ENCODE measurements at regions not wholly inside any gene's neighbourhood (a gene's known extent, or its start where the extent isn't known, plus 50 kb on each side); places are given as distances from the start of the nearest gene placed in this dataset.
"Not testable (repeated sequence)": the region's sequence is repeated elsewhere in the genome, so short reads cannot be mapped to it uniquely, and the experiment has no call there.

- not testable (repeated sequence) for H2AFZ ChIP-seq (ENCODE audit: low read length); H4K20me1 ChIP-seq (ENCODE audit: control insufficient read depth, extremely low read depth, insufficient read depth, low read length); DNase-seq (ENCODE audit: low read depth in 2 of 2); H3K9ac ChIP-seq (ENCODE audit: insufficient read depth, low read length); H3K9me3 ChIP-seq (ENCODE audit: control insufficient read depth, insufficient read depth, low read depth, low read length); H3K27me3 ChIP-seq (ENCODE audit: control insufficient read depth, insufficient read depth, low read length); H3K27ac ChIP-seq (ENCODE audit: insufficient read depth, low read length); H3K79me2 ChIP-seq (ENCODE audit: control insufficient read depth, insufficient read depth, low read length); H3K36me3 ChIP-seq (ENCODE audit: control insufficient read depth, insufficient read depth, low read length); H3K4me2 ChIP-seq (ENCODE audit: extremely low read depth, insufficient read depth, low read length); H3K4me3 ChIP-seq (replicated peaks in 1 of 4; ENCODE audit: control extremely low read depth in 1 of 4, insufficient read depth in 1 of 4, low read depth in 3 of 4, low read length in 4 of 4); H3K4me1 ChIP-seq (ENCODE audit: control insufficient read depth, extremely low read depth, insufficient read depth, low read length)
Measured at GRCh38 chr2:111345439-111345838, 224.7 kb downstream of the BCL2L11 start.

- H3K4me1 ChIP-seq (ENCODE audit: control insufficient read depth, extremely low read depth, insufficient read depth, low read length); H3K79me2 ChIP-seq (ENCODE audit: control insufficient read depth, insufficient read depth, low read length); H3K36me3 ChIP-seq (ENCODE audit: control insufficient read depth, insufficient read depth, low read length); H3K9ac ChIP-seq (ENCODE audit: insufficient read depth, low read length); H3K4me2 ChIP-seq (ENCODE audit: extremely low read depth, insufficient read depth, low read length); H3K4me3 ChIP-seq (replicated peaks in 1 of 4; ENCODE audit: control extremely low read depth in 1 of 4, insufficient read depth in 1 of 4, low read depth in 3 of 4, low read length in 4 of 4); H2AFZ ChIP-seq (ENCODE audit: low read length); H4K20me1 ChIP-seq (ENCODE audit: control insufficient read depth, extremely low read depth, insufficient read depth, low read length); H3K27ac ChIP-seq (ENCODE audit: insufficient read depth, low read length); H3K27me3 ChIP-seq (ENCODE audit: control insufficient read depth, insufficient read depth, low read length); H3K9me3 ChIP-seq (ENCODE audit: control insufficient read depth, insufficient read depth, low read depth, low read length): not testable (repeated sequence)
- peak; percentile 54 to 57 for DNase-seq (ENCODE audit: low read depth in 2 of 2)
Measured at GRCh38 chr2:111346018-111346930, 225.6 kb downstream of the BCL2L11 start.

GRCh38 chr2:111347695-111348094 lies 227.0 kb downstream of the BCL2L11 start:
- DNase-seq (ENCODE audit: low read depth in 2 of 2); H4K20me1 ChIP-seq (ENCODE audit: control insufficient read depth, extremely low read depth, insufficient read depth, low read length); H3K9me3 ChIP-seq (ENCODE audit: control insufficient read depth, insufficient read depth, low read depth, low read length); H3K27ac ChIP-seq (ENCODE audit: insufficient read depth, low read length); H3K79me2 ChIP-seq (ENCODE audit: control insufficient read depth, insufficient read depth, low read length); H2AFZ ChIP-seq (ENCODE audit: low read length); H3K4me2 ChIP-seq (ENCODE audit: extremely low read depth, insufficient read depth, low read length); H3K27me3 ChIP-seq (ENCODE audit: control insufficient read depth, insufficient read depth, low read length); H3K4me3 ChIP-seq (replicated peaks in 1 of 4; ENCODE audit: control extremely low read depth in 1 of 4, insufficient read depth in 1 of 4, low read depth in 3 of 4, low read length in 4 of 4); H3K4me1 ChIP-seq (ENCODE audit: control insufficient read depth, extremely low read depth, insufficient read depth, low read length); H3K9ac ChIP-seq (ENCODE audit: insufficient read depth, low read length); H3K36me3 ChIP-seq (ENCODE audit: control insufficient read depth, insufficient read depth, low read length): not testable (repeated sequence)

- not testable (repeated sequence) for H3K9me3 ChIP-seq (ENCODE audit: control insufficient read depth, insufficient read depth, low read depth, low read length); H3K27ac ChIP-seq (ENCODE audit: insufficient read depth, low read length); H3K4me3 ChIP-seq (replicated peaks in 1 of 4; ENCODE audit: control extremely low read depth in 1 of 4, insufficient read depth in 1 of 4, low read depth in 3 of 4, low read length in 4 of 4); H3K79me2 ChIP-seq (ENCODE audit: control insufficient read depth, insufficient read depth, low read length); H3K27me3 ChIP-seq (ENCODE audit: control insufficient read depth, insufficient read depth, low read length); H3K9ac ChIP-seq (ENCODE audit: insufficient read depth, low read length); H4K20me1 ChIP-seq (ENCODE audit: control insufficient read depth, extremely low read depth, insufficient read depth, low read length); H2AFZ ChIP-seq (ENCODE audit: low read length); H3K4me1 ChIP-seq (ENCODE audit: control insufficient read depth, extremely low read depth, insufficient read depth, low read length); H3K4me2 ChIP-seq (ENCODE audit: extremely low read depth, insufficient read depth, low read length); DNase-seq (ENCODE audit: low read depth in 2 of 2); H3K36me3 ChIP-seq (ENCODE audit: control insufficient read depth, insufficient read depth, low read length)
Measured at GRCh38 chr2:111348316-111348715, 227.6 kb downstream of the BCL2L11 start.

- H3K4me3 ChIP-seq (replicated peaks in 1 of 4; ENCODE audit: control extremely low read depth in 1 of 4, insufficient read depth in 1 of 4, low read depth in 3 of 4, low read length in 4 of 4); H4K20me1 ChIP-seq (ENCODE audit: control insufficient read depth, extremely low read depth, insufficient read depth, low read length); H3K4me2 ChIP-seq (ENCODE audit: extremely low read depth, insufficient read depth, low read length); H3K27ac ChIP-seq (ENCODE audit: insufficient read depth, low read length); H3K4me1 ChIP-seq (ENCODE audit: control insufficient read depth, extremely low read depth, insufficient read depth, low read length); H3K27me3 ChIP-seq (ENCODE audit: control insufficient read depth, insufficient read depth, low read length); H3K79me2 ChIP-seq (ENCODE audit: control insufficient read depth, insufficient read depth, low read length); H3K36me3 ChIP-seq (ENCODE audit: control insufficient read depth, insufficient read depth, low read length); H3K9me3 ChIP-seq (ENCODE audit: control insufficient read depth, insufficient read depth, low read depth, low read length); H2AFZ ChIP-seq (ENCODE audit: low read length); H3K9ac ChIP-seq (ENCODE audit: insufficient read depth, low read length); DNase-seq (ENCODE audit: low read depth in 2 of 2): not testable (repeated sequence)
Measured at GRCh38 chr2:111355022-111355817, 234.5 kb downstream of the BCL2L11 start.

GRCh38 chr2:111355823-111356511 lies 235.3 kb downstream of the BCL2L11 start:
- not testable (repeated sequence) for H3K27ac ChIP-seq (ENCODE audit: insufficient read depth, low read length); H3K4me2 ChIP-seq (ENCODE audit: extremely low read depth, insufficient read depth, low read length)

More at GRCh38 chr2:111355823-111356511, 235.3 kb downstream of the BCL2L11 start:
- H3K36me3 ChIP-seq (ENCODE audit: control insufficient read depth, insufficient read depth, low read length); DNase-seq (ENCODE audit: low read depth in 2 of 2); H3K9me3 ChIP-seq (ENCODE audit: control insufficient read depth, insufficient read depth, low read depth, low read length); H3K79me2 ChIP-seq (ENCODE audit: control insufficient read depth, insufficient read depth, low read length); H3K4me1 ChIP-seq (ENCODE audit: control insufficient read depth, extremely low read depth, insufficient read depth, low read length); H3K9ac ChIP-seq (ENCODE audit: insufficient read depth, low read length); H3K4me3 ChIP-seq (replicated peaks in 1 of 4; ENCODE audit: control extremely low read depth in 1 of 4, insufficient read depth in 1 of 4, low read depth in 3 of 4, low read length in 4 of 4); H3K27me3 ChIP-seq (ENCODE audit: control insufficient read depth, insufficient read depth, low read length); H2AFZ ChIP-seq (ENCODE audit: low read length); H4K20me1 ChIP-seq (ENCODE audit: control insufficient read depth, extremely low read depth, insufficient read depth, low read length): not testable (repeated sequence)
